H1 (cell line): ENCODE measurements at regions not wholly inside any gene's neighbourhood (a gene's known extent, or its start where the extent isn't known, plus 50 kb on each side); places are given as distances from the start of the nearest gene placed in this dataset.

Source experiments
- CTCF ChIA-PET: fragments of 300-600 bp; sonication (Branson Sonifier 250); formaldehyde crosslinking; loops from one replicate; lab custom pipeline; 2021; ENCODE audit not compliant: partially characterized antibody; lab: Charles Lee
- POLR2A ChIA-PET: fragments of 300-600 bp; sonication (Branson Sonifier 250); formaldehyde crosslinking; loops from one replicate; lab custom pipeline; 2021; ENCODE audit warnings: inconsistent platforms; ENCODE audit not compliant: partially characterized antibody; lab: Charles Lee
- DNase-seq, 2 experiments: peaks; one replicate each; pipeline versions ENCODE4 v3.0.0 to v3.0.0-alpha.2; 2010 to 2022; ENCODE audit warnings: low spot score in 2 of 2, low read depth in 1 of 2, mixed read lengths in 1 of 2
- FAIRE-seq: peaks from 2 replicates; lab custom pipeline; 2011; peaks lifted over from hg19 to GRCh38; lab: Jason Lieb, UNC
- H2AFZ ChIP-seq: 2 replicates; pipeline ENCODE4 v1.8.1; 2012; ENCODE audit warnings: low read length, inconsistent platforms
- H2AK5ac ChIP-seq: 2 replicates; pipeline ENCODE4 v1.6.1; 2013; ENCODE audit warnings: low read depth, low read length
- H2BK120ac ChIP-seq: replicated peaks from 2 replicates; pipeline ENCODE3; 2013; ENCODE audit warnings: low read depth, low read length, inconsistent platforms
- H2BK12ac ChIP-seq: 2 replicates; pipeline ENCODE4 v1.6.1; 2013; ENCODE audit warnings: low read depth, low read length
- H2BK15ac ChIP-seq: 2 replicates; pipeline ENCODE4 v1.6.1; 2013; ENCODE audit warnings: low read length
- H2BK20ac ChIP-seq: 2 replicates; pipeline ENCODE4 v1.6.1; 2013; ENCODE audit warnings: low read length
- H2BK5ac ChIP-seq: 2 replicates; pipeline ENCODE4 v1.6.1; 2013; ENCODE audit warnings: low read depth, low read length
- H3K14ac ChIP-seq: 2 replicates; pipeline ENCODE4 v1.6.1; 2013; ENCODE audit warnings: inconsistent platforms; ENCODE audit not compliant: insufficient read length
- H3K18ac ChIP-seq: 2 replicates; pipeline ENCODE4 v1.6.1; 2013; ENCODE audit warnings: low read length; ENCODE audit errors: extremely low read depth
- H3K23ac ChIP-seq: 2 replicates; pipeline ENCODE4 v1.6.1; 2013; ENCODE audit warnings: inconsistent platforms; ENCODE audit not compliant: insufficient read length
- H3K23me2 ChIP-seq: 2 replicates; pipeline ENCODE4 v1.6.1; 2013; ENCODE audit warnings: low read depth, low read length
- H3K27ac ChIP-seq: 2 replicates; pipeline ENCODE4 v1.6.1; 2011; ENCODE audit warnings: low read depth, low read length, inconsistent platforms
- H3K27me3 ChIP-seq, 4 experiments: replicated peaks in 1 of 4; 1 replicate in 1 of 4; 2 replicates in 3 of 4; pipeline versions ENCODE4 v1.6.1 to v1.8.1; 2011 to 2013; ENCODE audit warnings: low read length in 3 of 4, mild to moderate bottlenecking in 3 of 4, inconsistent platforms in 2 of 4, mixed read lengths in 2 of 4, moderate library complexity in 1 of 4; ENCODE audit not compliant: control insufficient read depth in 3 of 4, insufficient read depth in 3 of 4; ENCODE audit errors: extremely low read depth in 1 of 4
- H3K36me3 ChIP-seq, 4 experiments: 2 replicates each; pipeline versions ENCODE4 v1.6.1 to v1.8.1; 2011 to 2013; ENCODE audit warnings: mild to moderate bottlenecking in 4 of 4, low read length in 3 of 4, moderate library complexity in 2 of 4, control low read depth in 1 of 4, inconsistent platforms in 1 of 4; ENCODE audit not compliant: insufficient read depth in 4 of 4, control insufficient read depth in 2 of 4
- H3K4ac ChIP-seq: replicated peaks from 2 replicates; pipeline ENCODE3; 2013; ENCODE audit warnings: low read length, low read depth, mixed read lengths, inconsistent platforms; ENCODE audit not compliant: insufficient read length
- H3K4me1 ChIP-seq, 4 experiments: replicated peaks in 1 of 4; 1 replicate in 1 of 4; 2 replicates in 3 of 4; pipeline versions ENCODE4 v1.6.1 to v1.8.1; 2011 to 2013; ENCODE audit warnings: low read length in 3 of 4, inconsistent platforms in 2 of 4, mixed read lengths in 1 of 4; ENCODE audit not compliant: insufficient read depth in 4 of 4, control insufficient read depth in 3 of 4
- H3K4me2 ChIP-seq, 2 experiments: 2 replicates each; pipeline versions ENCODE4 v1.6.1 to v1.8.1; 2011 to 2013; ENCODE audit warnings: low read depth in 2 of 2, low read length in 2 of 2, control low read depth in 1 of 2, inconsistent platforms in 1 of 2, mild to moderate bottlenecking in 1 of 2; ENCODE audit not compliant: insufficient read depth in 1 of 2
- H3K4me3 ChIP-seq, 4 experiments: fragments of 200-600, 300-600 bp in 1 of 4; sonication (generic), shearing (Covaris generic), sonication (Bioruptor Twin) in 1 of 4; 2 replicates each; pipeline versions ENCODE4 v1.5.1 to v1.8.1; 2011 to 2016; ENCODE audit warnings: low read length in 4 of 4, low read depth in 3 of 4, control low read depth in 2 of 4, inconsistent platforms in 2 of 4, mild to moderate bottlenecking in 2 of 4, mixed read lengths in 1 of 4, moderate library complexity in 1 of 4; ENCODE audit not compliant: insufficient read depth in 2 of 4; ENCODE audit errors: extremely low read depth in 1 of 4
- H3K56ac ChIP-seq: replicated peaks from 2 replicates; pipeline ENCODE3; 2013; ENCODE audit warnings: low read depth, mild to moderate bottlenecking, mixed read lengths, low read length, inconsistent platforms; ENCODE audit not compliant: insufficient read length
- H3K79me1 ChIP-seq: 2 replicates; pipeline ENCODE4 v1.6.1; 2013; ENCODE audit warnings: low read depth, low read length, control low read depth
- H3K79me2 ChIP-seq, 2 experiments: 2 replicates each; pipeline versions ENCODE4 v1.6.1 to v1.8.1; 2012 to 2013; ENCODE audit warnings: low read length in 2 of 2, mild to moderate bottlenecking in 2 of 2, inconsistent platforms in 1 of 2; ENCODE audit not compliant: insufficient read depth in 2 of 2, control insufficient read depth in 1 of 2
- H3K9ac ChIP-seq, 4 experiments: replicated peaks in 1 of 4; 1 replicate in 1 of 4; 2 replicates in 3 of 4; pipeline versions ENCODE4 v1.6.1 to v1.8.1; 2011 to 2013; ENCODE audit warnings: low read depth in 3 of 4, low read length in 3 of 4, control low read depth in 2 of 4, mild to moderate bottlenecking in 2 of 4, moderate library complexity in 2 of 4, inconsistent platforms in 1 of 4; ENCODE audit errors: extremely low read depth in 1 of 4
- H3K9me3 ChIP-seq, 2 experiments: 2 replicates each; pipeline versions ENCODE4 v1.6.1 to v1.8.1; 2012 to 2013; ENCODE audit warnings: mild to moderate bottlenecking in 2 of 2, moderate library complexity in 2 of 2, control low read depth in 1 of 2, inconsistent platforms in 1 of 2, low read depth in 1 of 2, low read length in 1 of 2, mixed read lengths in 1 of 2; ENCODE audit not compliant: insufficient read depth in 2 of 2
- H4K20me1 ChIP-seq, 2 experiments: replicated peaks in 1 of 2; 2 replicates each; pipeline versions ENCODE3 to v1.8.1; 2011 to 2013; ENCODE audit warnings: inconsistent platforms in 2 of 2, low read length in 2 of 2, mild to moderate bottlenecking in 1 of 2; ENCODE audit not compliant: insufficient read depth in 2 of 2, control insufficient read depth in 1 of 2
- H4K5ac ChIP-seq: 2 replicates; pipeline ENCODE4 v1.6.1; 2013; ENCODE audit warnings: low read length, low read depth, mixed read lengths, inconsistent platforms; ENCODE audit not compliant: insufficient read length
- H4K8ac ChIP-seq: 2 replicates; pipeline ENCODE4 v1.8.0; 2013; ENCODE audit warnings: mild to moderate bottlenecking, moderate library complexity, low read length, inconsistent platforms; ENCODE audit not compliant: insufficient read depth; ENCODE audit errors: extremely low read depth
- H4K91ac ChIP-seq: replicated peaks from 2 replicates; pipeline ENCODE3; 2013; ENCODE audit warnings: low read length, mixed read lengths, inconsistent platforms; ENCODE audit not compliant: insufficient read length
- HDAC6 ChIP-seq: IDR thresholded peaks from one replicate; pipeline ENCODE4 v1.7.1; 2012; ENCODE audit warnings: low read depth, mild to moderate bottlenecking, inconsistent platforms, low read length, moderate library complexity
- PHF8 ChIP-seq: fragments of 200-600 bp; sonication (generic); conservative IDR thresholded peaks from 2 replicates; pipeline ENCODE4 v1.7.1; 2012; ENCODE audit warnings: low read depth, mild to moderate bottlenecking, inconsistent platforms, low read length, moderate library complexity
- RNF2 ChIP-seq: fragments of 200-900, 300-1000 bp; sonication (generic); IDR thresholded peaks from 2 replicates; pipeline ENCODE4 v1.7.1; 2016; ENCODE audit warnings: borderline replicate concordance, low read depth, mild to moderate bottlenecking, antibody characterized with exemption, low read length; ENCODE audit not compliant: poor library complexity, severe bottlenecking; ENCODE audit errors: missing control alignments
- WGBS, 2 experiments: shearing (Covaris generic) in 1 of 2; methylation state at CpG; one replicate each; pipeline versions ENCODE4 v1.1.6 to v1.1.7; 2013 to 2015; ENCODE audit warnings: low lambda C conversion rate in 2 of 2, mixed read lengths in 2 of 2, inconsistent platforms in 1 of 2, low coverage in 1 of 2, missing lambda C conversion rate in 1 of 2; ENCODE audit not compliant: insufficient replicate concordance in 2 of 2, insufficient coverage in 1 of 2, insufficient read length in 1 of 2; ENCODE audit errors: extremely low coverage in 1 of 2, missing lambda C conversion rate in 1 of 2; 5-methylcytosine and 5-hydroxymethylcytosine counted together

DNA sequence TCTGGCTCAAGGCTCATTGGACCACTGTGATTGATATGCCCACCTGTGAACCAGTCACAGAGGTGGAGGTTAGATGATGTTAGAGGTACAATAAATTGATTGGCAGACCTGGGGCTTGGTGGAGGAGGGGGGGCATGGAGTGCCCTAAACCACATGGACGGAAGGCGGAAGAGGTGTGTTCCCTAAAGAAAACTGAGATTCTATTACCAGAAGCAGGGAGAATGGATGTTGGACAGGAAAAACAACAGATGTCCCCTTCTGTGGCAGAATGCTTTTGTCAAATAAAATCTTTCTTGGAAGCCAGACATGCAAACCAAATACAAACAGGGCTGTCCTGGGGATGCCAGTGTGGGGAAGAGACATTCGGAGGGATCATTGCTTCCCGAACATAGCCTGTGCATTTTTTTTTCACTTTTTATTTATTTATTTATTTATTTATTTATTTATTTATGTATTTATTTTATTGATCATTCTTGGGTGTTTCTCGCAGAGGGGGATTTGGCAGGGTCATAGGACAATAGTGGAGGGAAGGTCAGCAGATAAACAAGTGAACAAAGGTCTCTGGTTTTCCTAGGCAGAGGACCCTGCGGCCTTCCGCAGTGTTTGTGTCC, 433.9 kb downstream of the RPS24 start:
- Histone ChIP-seq H2BK120ac (no peak overlapping the region), H3K27ac (no peak overlapping the region), H4K20me1 (no peaks in the 10 kb centered on the region), H3K14ac (no peak overlapping the region), H3K56ac (no peak overlapping the region), H3K4me2 (no peak overlapping the region), H3K9me3 (peaks cover 0 to 2% of the 10 kb centered on the region in 2 experiments; a peak in 1 of 4 replicates), H2BK5ac (no peak overlapping the region), H3K18ac (no peak overlapping the region), H2BK15ac (no peak overlapping the region), H3K4me3 (no peak overlapping the region), H3K9ac (no peak overlapping the region), H4K8ac (no peak overlapping the region), H2BK20ac (no peak overlapping the region), H3K36me3 (no peaks in the 10 kb centered on the region), H2BK12ac (no peak overlapping the region), H2AK5ac (no peak overlapping the region), H3K79me2 (no peaks in the 10 kb centered on the region), H2AFZ (no peak overlapping the region), H3K4ac (no peak overlapping the region), H3K23ac (no peak overlapping the region), H3K79me1 (no peaks in the 10 kb centered on the region), H3K23me2 (no peaks in the 10 kb centered on the region; the same call in 1 of the 2 replicates), H4K5ac (no peak overlapping the region), H4K91ac (no peak overlapping the region), H3K27me3 (no peaks in the 10 kb centered on the region), H3K4me1 (peaks cover 0 to 13% (median 6%) of the 10 kb centered on the region in 4 experiments; a peak in 4 of 7 replicates)
- CTCF ChIA-PET, result no interaction called here
- FAIRE-seq (no peak), DNase-seq (no peak)
- TF ChIP-seq PHF8 (no peak), RNF2 (no peak), HDAC6 (no peak)
- 87% methylated on average over 5 of the region's 7 CpGs; no CpG with 5 or more reads in 1 of the 2 experiments for WGBS, 2 experiments
- POLR2A ChIA-PET, result no interaction called here
